ENCODE measurements at regions not wholly inside any gene's neighbourhood (a gene's known extent, or its start where the extent isn't known, plus 50 kb on each side); places are given as distances from the start of the nearest gene placed in this dataset.
"Not testable (repeated sequence)": the region's sequence is repeated elsewhere in the genome, so short reads cannot be mapped to it uniquely, and the experiment has no call there.

DNA sequence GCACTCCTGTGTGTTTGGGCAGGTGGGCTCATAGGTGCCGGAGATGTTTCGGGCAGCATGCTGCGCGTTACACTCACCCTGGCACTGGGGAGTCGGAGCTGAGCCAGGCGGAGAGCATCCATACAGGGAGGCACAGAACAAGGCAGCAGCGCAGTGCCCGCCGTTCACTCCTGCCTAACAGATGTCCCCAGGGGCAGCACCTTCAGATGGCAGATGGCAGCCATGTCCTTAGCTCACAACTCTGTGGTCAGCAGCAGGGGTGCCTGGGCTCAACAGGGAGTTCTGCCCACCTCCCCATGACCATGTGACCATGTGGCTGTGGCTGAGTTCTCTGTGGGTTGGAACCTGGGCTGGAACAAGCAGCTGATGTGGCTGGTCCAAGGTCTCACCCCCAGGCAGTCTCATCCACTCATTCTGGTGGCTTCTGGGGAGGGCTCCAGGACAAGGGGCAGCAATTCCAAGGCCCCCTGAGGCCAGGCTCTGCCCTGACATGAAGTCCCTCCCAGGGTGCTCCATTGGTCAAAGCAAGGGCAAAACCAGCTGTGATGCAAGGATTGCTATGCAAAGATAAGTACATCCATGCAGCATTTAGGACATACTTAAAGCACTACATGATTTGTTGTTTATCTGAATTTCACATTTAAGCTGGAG lies 64.2 kb downstream of the MRPL36 start:
- no peak for DNase-seq (ENCODE audit: low read depth)
- TF ChIP-seq, protein P1, sequence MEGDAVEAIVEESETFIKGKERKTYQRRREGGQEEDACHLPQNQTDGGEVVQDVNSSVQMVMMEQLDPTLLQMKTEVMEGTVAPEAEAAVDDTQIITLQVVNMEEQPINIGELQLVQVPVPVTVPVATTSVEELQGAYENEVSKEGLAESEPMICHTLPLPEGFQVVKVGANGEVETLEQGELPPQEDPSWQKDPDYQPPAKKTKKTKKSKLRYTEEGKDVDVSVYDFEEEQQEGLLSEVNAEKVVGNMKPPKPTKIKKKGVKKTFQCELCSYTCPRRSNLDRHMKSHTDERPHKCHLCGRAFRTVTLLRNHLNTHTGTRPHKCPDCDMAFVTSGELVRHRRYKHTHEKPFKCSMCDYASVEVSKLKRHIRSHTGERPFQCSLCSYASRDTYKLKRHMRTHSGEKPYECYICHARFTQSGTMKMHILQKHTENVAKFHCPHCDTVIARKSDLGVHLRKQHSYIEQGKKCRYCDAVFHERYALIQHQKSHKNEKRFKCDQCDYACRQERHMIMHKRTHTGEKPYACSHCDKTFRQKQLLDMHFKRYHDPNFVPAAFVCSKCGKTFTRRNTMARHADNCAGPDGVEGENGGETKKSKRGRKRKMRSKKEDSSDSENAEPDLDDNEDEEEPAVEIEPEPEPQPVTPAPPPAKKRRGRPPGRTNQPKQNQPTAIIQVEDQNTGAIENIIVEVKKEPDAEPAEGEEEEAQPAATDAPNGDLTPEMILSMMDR (IDR thresholded peaks at IDR 0.05; ENCODE audit: low read depth, low read length, missing control alignments): no peak
- in situ Hi-C loops (cut with HindIII; ENCODE audit: low sequenced_read_pairs): no loop called here
- H3K4me3 ChIP-seq (ENCODE audit: low read depth, low read length): no peak overlapping the region

DNA sequence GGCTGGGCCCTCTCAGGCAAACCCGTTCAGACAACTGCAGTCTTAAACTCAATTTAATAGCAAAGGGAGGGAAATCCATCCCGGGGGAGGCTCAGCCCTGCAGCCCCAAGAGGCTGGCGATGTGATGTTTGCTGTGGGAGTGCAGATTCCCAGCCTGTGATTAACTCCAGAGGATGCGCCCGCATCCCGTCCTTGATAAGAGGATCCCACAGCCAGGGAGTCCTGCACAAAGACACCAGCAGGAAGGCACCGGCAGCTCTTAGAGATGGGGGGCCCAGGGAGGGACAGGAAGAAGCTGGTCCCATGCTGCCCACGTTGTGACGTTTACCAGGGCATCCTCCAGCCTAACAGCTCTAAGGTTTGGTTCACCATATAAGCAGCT lies 64.7 kb downstream of the MRPL36 start:
- DNase-seq (ENCODE audit: low read depth): no peak
- in situ Hi-C loops (cut with HindIII; ENCODE audit: low sequenced_read_pairs): no loop called here
- TF ChIP-seq, protein P1 (IDR thresholded peaks at IDR 0.05; ENCODE audit: low read depth, low read length, missing control alignments): no peak
- H3K4me3 ChIP-seq (ENCODE audit: low read depth, low read length): no peak overlapping the region

DNA sequence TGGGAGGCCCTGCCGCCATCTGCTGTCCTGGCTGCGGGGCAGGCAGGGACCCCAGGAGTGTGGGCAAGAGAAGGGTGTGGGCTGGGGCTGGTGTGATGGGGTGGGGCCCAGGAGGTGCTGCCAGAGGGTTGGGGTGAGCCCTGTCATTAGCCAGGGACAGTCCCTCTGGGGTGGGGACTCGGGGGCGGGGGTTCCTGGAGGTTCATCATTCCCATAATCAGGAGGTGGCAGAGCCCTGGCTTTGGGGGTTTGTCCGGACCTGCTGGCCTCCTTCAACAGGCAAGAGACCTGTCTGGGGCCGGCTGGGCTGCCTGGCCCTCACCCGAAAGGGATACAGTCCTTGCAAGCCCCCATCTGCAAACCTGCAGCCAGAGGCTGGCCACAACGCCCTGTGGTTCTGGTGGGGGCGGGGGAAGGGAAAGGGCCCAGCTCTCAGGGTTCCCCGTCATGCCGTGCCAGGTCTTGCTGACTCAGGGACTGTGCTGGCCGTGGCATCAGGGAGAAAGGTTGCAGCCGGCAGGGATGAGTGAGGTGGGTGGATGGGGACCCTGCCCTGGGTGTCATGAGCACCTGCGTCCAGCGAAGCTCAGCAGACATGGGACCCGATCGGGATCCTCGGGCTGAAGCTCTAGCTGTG lies 65.2 kb downstream of the MRPL36 start:
- no peak for DNase-seq (ENCODE audit: low read depth)
- in situ Hi-C loops (cut with HindIII; ENCODE audit: low sequenced_read_pairs): no loop called here

GRCh38 chr5:1733369-1733768 lies 66.3 kb downstream of the MRPL36 start:
- in situ Hi-C loops (cut with HindIII; ENCODE audit: low sequenced_read_pairs): no loop called here
- no peak overlapping the region for H3K4me3 ChIP-seq (ENCODE audit: low read depth, low read length)
- DNase-seq (ENCODE audit: low read depth): no peak
- TF ChIP-seq, protein P1 (IDR thresholded peaks at IDR 0.05; ENCODE audit: low read depth, low read length, missing control alignments): no peak

More for the DNA sequence above, 65.2 kb downstream of the MRPL36 start:
- H3K4me3 ChIP-seq (ENCODE audit: low read depth, low read length): no peak overlapping the region
- TF ChIP-seq, protein P1 (IDR thresholded peaks at IDR 0.05; ENCODE audit: low read depth, low read length, missing control alignments): no peak

DNA sequence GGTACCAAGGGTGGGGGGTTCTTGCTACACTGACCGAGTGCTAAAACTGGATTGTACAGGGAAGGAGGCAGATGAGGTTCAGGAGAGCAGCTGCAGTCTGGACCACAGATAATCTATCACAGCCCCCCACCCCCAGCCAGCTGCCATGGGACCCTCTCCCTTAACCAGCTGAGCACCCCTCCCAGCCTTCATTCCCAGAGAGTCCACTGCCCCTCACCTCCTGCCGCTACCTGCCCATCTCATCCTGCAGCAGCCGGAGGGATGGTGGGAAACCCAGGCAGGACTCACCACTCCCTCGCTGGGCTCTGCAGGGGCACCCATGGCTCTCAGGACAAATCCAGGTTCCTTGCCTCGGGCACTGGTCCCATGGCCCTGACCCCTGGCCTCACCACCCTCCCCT lies 66.7 kb downstream of the MRPL36 start:
- in situ Hi-C loops (cut with HindIII; ENCODE audit: low sequenced_read_pairs): no loop called here
- no peak overlapping the region for H3K4me3 ChIP-seq (ENCODE audit: low read depth, low read length)
- DNase-seq (ENCODE audit: low read depth): no peak
- TF ChIP-seq, protein P1 (IDR thresholded peaks at IDR 0.05; ENCODE audit: low read depth, low read length, missing control alignments): no peak

- in situ Hi-C loops (cut with HindIII; ENCODE audit: low sequenced_read_pairs): no loop called here
- no peak overlapping the region for H3K4me3 ChIP-seq (ENCODE audit: low read depth, low read length)
- DNase-seq (ENCODE audit: low read depth): no peak
- TF ChIP-seq, protein P1 (IDR thresholded peaks at IDR 0.05; ENCODE audit: low read depth, low read length, missing control alignments): no peak
Measured at GRCh38 chr5:1732238-1732941, 67.2 kb downstream of the MRPL36 start.

DNA sequence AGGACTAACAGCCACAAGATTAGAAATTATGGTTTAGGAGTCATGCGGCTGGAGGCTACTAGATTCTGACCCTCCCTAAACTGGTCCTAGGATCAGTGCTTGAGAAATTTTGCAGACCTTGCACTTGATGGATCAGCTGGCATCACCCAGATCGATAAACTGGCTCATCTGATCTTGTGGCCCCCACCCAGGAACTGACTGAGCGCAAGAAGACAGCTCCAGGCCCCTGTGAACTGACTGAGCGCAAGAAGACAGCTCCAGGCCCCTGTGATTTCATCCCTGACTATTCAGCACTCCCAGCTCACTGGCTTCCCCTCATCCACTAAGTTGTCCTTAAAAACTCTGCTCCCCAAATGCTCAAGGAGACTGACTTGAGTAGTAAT lies 67.8 kb downstream of the MRPL36 start:
- H3K4me3 ChIP-seq (ENCODE audit: low read depth, low read length); in situ Hi-C loops (cut with HindIII; ENCODE audit: low sequenced_read_pairs); DNase-seq (ENCODE audit: low read depth): not testable (repeated sequence)

All from astrocyte of the cerebellum (primary cell).